NCI-H774 (cell line): ENCODE measurements at regions not wholly inside any gene's neighbourhood (a gene's known extent, or its start where the extent isn't known, plus 50 kb on each side); places are given as distances from the start of the nearest gene placed in this dataset.
"Not testable (repeated sequence)": the region's sequence is repeated elsewhere in the genome, so short reads cannot be mapped to it uniquely, and the experiment has no call there.

Experiments used
- DNase-seq: peaks from one replicate; lab custom pipeline; 2025; lab: John Stamatoyannopoulos, UW

GRCh38 chr4:159939681-159940080 lies 836.8 kb downstream of the RAPGEF2 start:
- not testable (repeated sequence) for DNase-seq

GRCh38 chr4:159941076-159941475 lies 838.2 kb downstream of the RAPGEF2 start:
- DNase-seq: no peak

GRCh38 chr4:159944477-159944876 lies 841.6 kb downstream of the RAPGEF2 start:
- DNase-seq: no peak

GRCh38 chr4:159946983-159947615 lies 844.2 kb downstream of the RAPGEF2 start:
- no peak for DNase-seq

- DNase-seq: no peak
Observed at GRCh38 chr4:159950707-159951106, 847.8 kb downstream of the RAPGEF2 start.

GRCh38 chr4:159966746-159967145 lies 863.9 kb downstream of the RAPGEF2 start:
- no peak for DNase-seq

- not testable (repeated sequence) for DNase-seq
Observed at GRCh38 chr4:159976871-159977482, 874.1 kb downstream of the RAPGEF2 start.

GRCh38 chr4:159977907-159978617 lies 875.2 kb downstream of the RAPGEF2 start:
- no peak for DNase-seq

GRCh38 chr4:159979351-159979750 lies 876.5 kb downstream of the RAPGEF2 start:
- DNase-seq: no peak

GRCh38 chr4:159979953-159980352 lies 877.1 kb downstream of the RAPGEF2 start:
- DNase-seq: no peak

GRCh38 chr4:159980826-159981468 lies 878.1 kb downstream of the RAPGEF2 start:
- no peak for DNase-seq

- DNase-seq: no peak
Observed at GRCh38 chr4:159981469-159981856, 878.6 kb downstream of the RAPGEF2 start.

- no peak for DNase-seq
Observed at GRCh38 chr4:159983082-159983481, 880.2 kb downstream of the RAPGEF2 start.

GRCh38 chr4:160009656-160010493 lies 907.0 kb downstream of the RAPGEF2 start:
- no peak for DNase-seq

- no peak for DNase-seq
Observed at GRCh38 chr4:160019936-160020335, 917.1 kb downstream of the RAPGEF2 start.

- no peak for DNase-seq
Observed at GRCh38 chr4:160020804-160021203, 917.9 kb downstream of the RAPGEF2 start.

- DNase-seq: no peak
Observed at GRCh38 chr4:160021870-160022269, 919.0 kb downstream of the RAPGEF2 start.

- DNase-seq: no peak
Observed at GRCh38 chr4:160026721-160027120, 923.8 kb downstream of the RAPGEF2 start.

- DNase-seq: no peak
Observed at GRCh38 chr4:160034501-160034900, 931.6 kb downstream of the RAPGEF2 start.

- DNase-seq: no peak
Observed at GRCh38 chr4:160038615-160039014, 935.7 kb downstream of the RAPGEF2 start.

GRCh38 chr4:160044693-160045092 lies 941.8 kb downstream of the RAPGEF2 start:
- DNase-seq: no peak
